Glomerular visceral epithelial cell (primary cell): ENCODE measurements at regions not wholly inside any gene's neighbourhood (a gene's known extent, or its start where the extent isn't known, plus 50 kb on each side); places are given as distances from the start of the nearest gene placed in this dataset.

Experiments used
- DNase-seq: peaks from one replicate; pipeline ENCODE4 v3.0.0-alpha.2; 2016; ENCODE audit errors: extremely low spot score

GRCh38 chr18:54769526-54770464 is 58.5 kb upstream of the RAB27B start:
- no peak for DNase-seq

- no peak for DNase-seq
These were observed 56.2 kb upstream of the RAB27B start for GRCh38 chr18:54772056-54772455.

- no peak for DNase-seq
These were observed 53.9 kb upstream of the RAB27B start for GRCh38 chr18:54774423-54774822.

- DNase-seq = peak; percentile 14
These were observed 53.2 kb upstream of the RAB27B start for GRCh38 chr18:54774981-54775665.

GRCh38 chr18:54775686-54776085 is 52.6 kb upstream of the RAB27B start:
- DNase-seq = peak; percentile 77

GRCh38 chr18:54776282-54776977 is 51.8 kb upstream of the RAB27B start:
- DNase-seq = peak; percentile 97

GRCh38 chr18:54777118-54777791 is 51.0 kb upstream of the RAB27B start:
- peak; percentile 45 for DNase-seq

GRCh38 chr18:54777989-54778388 is 50.3 kb upstream of the RAB27B start:
- DNase-seq = no peak
